ENCODE measurements at regions not wholly inside any gene's neighbourhood (a gene's known extent, or its start where the extent isn't known, plus 50 kb on each side); places are given as distances from the start of the nearest gene placed in this dataset.
"Not testable (repeated sequence)": the region's sequence is repeated elsewhere in the genome, so short reads cannot be mapped to it uniquely, and the experiment has no call there.

DNA sequence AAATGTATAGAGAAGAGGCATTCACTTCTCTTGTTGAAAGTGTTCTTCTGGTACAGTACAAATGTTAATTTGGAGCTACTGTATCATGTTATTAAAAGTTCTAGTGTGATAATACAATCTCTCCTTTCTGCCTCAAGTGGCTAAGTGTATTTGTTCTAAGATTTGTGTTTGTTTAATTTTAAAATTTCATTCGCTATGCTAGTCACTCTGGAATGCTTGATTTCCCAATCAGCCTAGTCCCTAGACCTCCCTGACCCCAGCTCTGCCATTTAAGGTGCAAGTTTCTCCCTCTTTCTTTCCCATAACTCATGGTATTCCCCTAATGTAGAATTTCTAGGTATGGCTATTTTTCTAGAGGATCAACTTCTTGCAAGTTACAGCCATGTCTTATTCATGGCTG lies 817.4 kb downstream of the STIM2 start:
- H3K4me1 ChIP-seq (ENCODE audit: control insufficient read depth in 2 of 2, insufficient read depth in 2 of 2, low read length in 2 of 2) = no peaks in the 10 kb centered on the region
- H3K4me3 ChIP-seq (ENCODE audit: low read length in 2 of 2) = no peak overlapping the region
- no peaks in the 10 kb centered on the region for H3K36me3 ChIP-seq (ENCODE audit: control insufficient read depth in 2 of 2, insufficient read depth in 2 of 2, low read length in 2 of 2)
- no peaks in the 10 kb centered on the region for H3K27me3 ChIP-seq (ENCODE audit: control insufficient read depth in 2 of 2, insufficient read depth in 2 of 2, low read length in 2 of 2)
- H3K9ac ChIP-seq (ENCODE audit: low read depth in 1 of 2, low read length in 2 of 2) = no peak overlapping the region
- no peaks in the 10 kb centered on the region for H3K9me3 ChIP-seq (ENCODE audit: control insufficient read depth in 2 of 2, low read length in 2 of 2)
- no peak overlapping the region for H3K27ac ChIP-seq (ENCODE audit: low read depth in 2 of 2, low read length in 2 of 2)

GRCh38 chr4:27684610-27685011 lies 824.0 kb downstream of the STIM2 start:
- no peak overlapping the region for H3K9ac ChIP-seq (ENCODE audit: low read depth in 1 of 2, low read length in 2 of 2)
- H3K4me3 ChIP-seq (ENCODE audit: low read length in 2 of 2) = no peak overlapping the region
- no peaks in the 10 kb centered on the region for H3K36me3 ChIP-seq (ENCODE audit: control insufficient read depth in 2 of 2, insufficient read depth in 2 of 2, low read length in 2 of 2)
- H3K27ac ChIP-seq (ENCODE audit: low read depth in 2 of 2, low read length in 2 of 2) = no peak overlapping the region
- no peaks in the 10 kb centered on the region for H3K4me1 ChIP-seq (ENCODE audit: control insufficient read depth in 2 of 2, insufficient read depth in 2 of 2, low read length in 2 of 2)
- H3K27me3 ChIP-seq (ENCODE audit: control insufficient read depth in 2 of 2, insufficient read depth in 2 of 2, low read length in 2 of 2) = no peaks in the 10 kb centered on the region
- H3K9me3 ChIP-seq (ENCODE audit: control insufficient read depth in 2 of 2, low read length in 2 of 2) = no peaks in the 10 kb centered on the region

GRCh38 chr4:27685091-27685490 lies 824.5 kb downstream of the STIM2 start:
- H3K4me3 ChIP-seq (ENCODE audit: low read length in 2 of 2) = no peak overlapping the region
- no peaks in the 10 kb centered on the region for H3K9me3 ChIP-seq (ENCODE audit: control insufficient read depth in 2 of 2, low read length in 2 of 2)
- no peaks in the 10 kb centered on the region for H3K27me3 ChIP-seq (ENCODE audit: control insufficient read depth in 2 of 2, insufficient read depth in 2 of 2, low read length in 2 of 2)
- no peaks in the 10 kb centered on the region for H3K4me1 ChIP-seq (ENCODE audit: control insufficient read depth in 2 of 2, insufficient read depth in 2 of 2, low read length in 2 of 2)
- H3K9ac ChIP-seq (ENCODE audit: low read depth in 1 of 2, low read length in 2 of 2) = no peak overlapping the region
- no peaks in the 10 kb centered on the region for H3K36me3 ChIP-seq (ENCODE audit: control insufficient read depth in 2 of 2, insufficient read depth in 2 of 2, low read length in 2 of 2)
- H3K27ac ChIP-seq (ENCODE audit: low read depth in 2 of 2, low read length in 2 of 2) = no peak overlapping the region

DNA sequence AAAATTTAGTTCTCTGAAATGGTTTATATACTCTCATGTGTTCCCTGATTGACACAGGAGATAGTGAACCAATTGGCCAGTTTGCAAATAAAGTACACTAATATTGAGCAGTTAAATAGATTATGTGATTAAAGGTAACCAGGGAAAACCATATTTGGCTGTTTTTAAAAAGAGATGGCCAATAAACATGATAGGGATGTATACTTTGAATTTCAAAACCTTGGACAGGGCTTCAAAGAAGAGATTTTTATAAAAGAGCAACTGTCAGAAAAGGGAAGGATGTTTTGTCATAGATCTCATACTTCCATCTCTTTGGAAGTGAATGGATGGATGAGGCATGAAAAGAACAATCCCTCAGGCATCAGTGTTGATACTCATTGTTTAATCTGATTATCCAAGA lies 825.3 kb downstream of the STIM2 start:
- H3K27me3 ChIP-seq (ENCODE audit: control insufficient read depth in 2 of 2, insufficient read depth in 2 of 2, low read length in 2 of 2) = no peaks in the 10 kb centered on the region

DNA sequence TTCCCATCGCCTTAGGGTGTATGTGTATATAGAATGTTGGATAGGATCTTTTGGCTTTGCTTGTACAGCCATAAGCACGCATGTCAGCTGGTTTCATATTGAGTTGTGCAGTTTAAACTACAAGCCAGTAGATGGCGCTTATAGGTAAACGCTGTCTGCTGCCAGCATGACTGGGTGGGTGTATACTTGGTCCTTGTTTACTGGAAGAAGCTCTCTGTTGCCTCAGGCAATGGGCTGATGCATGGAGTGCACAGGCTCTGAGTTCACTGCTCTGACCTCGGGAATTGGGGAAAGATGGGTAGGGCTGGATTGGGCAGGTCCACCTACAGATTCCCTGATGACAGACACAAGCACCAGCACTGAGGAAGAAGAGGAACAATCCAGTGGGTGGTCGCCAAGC lies 831.5 kb downstream of the STIM2 start:
- Histone ChIP-seq H3K4me3 (ENCODE audit: low read length in 2 of 2) (no peak overlapping the region), H3K27me3 (ENCODE audit: control insufficient read depth in 2 of 2, insufficient read depth in 2 of 2, low read length in 2 of 2) (no peaks in the 10 kb centered on the region), H3K27ac (ENCODE audit: low read depth in 2 of 2, low read length in 2 of 2) (no peak overlapping the region), H3K4me1 (ENCODE audit: control insufficient read depth in 2 of 2, insufficient read depth in 2 of 2, low read length in 2 of 2) (no peaks in the 10 kb centered on the region), H3K36me3 (ENCODE audit: control insufficient read depth in 2 of 2, insufficient read depth in 2 of 2, low read length in 2 of 2) (no peaks in the 10 kb centered on the region), H3K9ac (ENCODE audit: low read depth in 1 of 2, low read length in 2 of 2) (no peak overlapping the region), H3K9me3 (ENCODE audit: control insufficient read depth in 2 of 2, low read length in 2 of 2) (no peaks in the 10 kb centered on the region)

More for the DNA sequence above, 825.3 kb downstream of the STIM2 start:
- no peaks in the 10 kb centered on the region for H3K4me1 ChIP-seq (ENCODE audit: control insufficient read depth in 2 of 2, insufficient read depth in 2 of 2, low read length in 2 of 2)
- H3K27ac ChIP-seq (ENCODE audit: low read depth in 2 of 2, low read length in 2 of 2) = no peak overlapping the region
- no peak overlapping the region for H3K4me3 ChIP-seq (ENCODE audit: low read length in 2 of 2)
- no peaks in the 10 kb centered on the region for H3K36me3 ChIP-seq (ENCODE audit: control insufficient read depth in 2 of 2, insufficient read depth in 2 of 2, low read length in 2 of 2)
- H3K9me3 ChIP-seq (ENCODE audit: control insufficient read depth in 2 of 2, low read length in 2 of 2) = no peaks in the 10 kb centered on the region
- no peak overlapping the region for H3K9ac ChIP-seq (ENCODE audit: low read depth in 1 of 2, low read length in 2 of 2)

- Histone ChIP-seq H3K27ac (ENCODE audit: low read depth in 2 of 2, low read length in 2 of 2) (no peak overlapping the region), H3K36me3 (ENCODE audit: control insufficient read depth in 2 of 2, insufficient read depth in 2 of 2, low read length in 2 of 2) (no peaks in the 10 kb centered on the region), H3K9ac (ENCODE audit: low read depth in 1 of 2, low read length in 2 of 2) (no peak overlapping the region), H3K27me3 (ENCODE audit: control insufficient read depth in 2 of 2, insufficient read depth in 2 of 2, low read length in 2 of 2) (no peaks in the 10 kb centered on the region), H3K4me3 (ENCODE audit: low read length in 2 of 2) (no peak overlapping the region), H3K9me3 (ENCODE audit: control insufficient read depth in 2 of 2, low read length in 2 of 2) (no peaks in the 10 kb centered on the region), H3K4me1 (ENCODE audit: control insufficient read depth in 2 of 2, insufficient read depth in 2 of 2, low read length in 2 of 2) (no peaks in the 10 kb centered on the region)
Observed at GRCh38 chr4:27692868-27693634, 832.4 kb downstream of the STIM2 start.

GRCh38 chr4:27696257-27696656 lies 835.6 kb downstream of the STIM2 start:
- H3K4me3 ChIP-seq (ENCODE audit: low read length in 2 of 2); H3K27ac ChIP-seq (ENCODE audit: low read depth in 2 of 2, low read length in 2 of 2); H3K4me1 ChIP-seq (ENCODE audit: control insufficient read depth in 2 of 2, insufficient read depth in 2 of 2, low read length in 2 of 2); H3K9ac ChIP-seq (ENCODE audit: low read depth in 1 of 2, low read length in 2 of 2); H3K27me3 ChIP-seq (ENCODE audit: control insufficient read depth in 2 of 2, insufficient read depth in 2 of 2, low read length in 2 of 2); H3K36me3 ChIP-seq (ENCODE audit: control insufficient read depth in 2 of 2, insufficient read depth in 2 of 2, low read length in 2 of 2); H3K9me3 ChIP-seq (ENCODE audit: control insufficient read depth in 2 of 2, low read length in 2 of 2): not testable (repeated sequence)

DNA sequence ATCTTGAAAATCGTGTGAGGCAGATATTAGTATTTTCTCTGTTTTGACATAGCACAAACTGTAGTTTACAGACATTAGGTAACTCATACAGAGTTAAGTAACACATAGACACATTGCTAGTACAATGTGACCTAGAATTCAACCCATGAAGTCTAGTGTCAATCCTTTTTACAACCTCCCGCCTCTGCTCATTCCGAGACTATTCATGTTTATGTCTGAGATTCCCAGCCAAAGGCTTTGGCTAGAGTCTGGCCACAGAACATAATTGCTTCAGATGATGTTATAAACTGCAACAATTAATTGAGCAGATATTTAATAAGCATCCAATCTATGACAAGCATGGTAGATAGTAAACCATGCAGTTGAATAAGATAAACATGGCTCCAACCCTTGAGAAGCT lies 841.0 kb downstream of the STIM2 start:
- no peak overlapping the region for H3K4me3 ChIP-seq (ENCODE audit: low read length in 2 of 2)
- H3K4me1 ChIP-seq (ENCODE audit: control insufficient read depth in 2 of 2, insufficient read depth in 2 of 2, low read length in 2 of 2) = no peaks in the 10 kb centered on the region

DNA sequence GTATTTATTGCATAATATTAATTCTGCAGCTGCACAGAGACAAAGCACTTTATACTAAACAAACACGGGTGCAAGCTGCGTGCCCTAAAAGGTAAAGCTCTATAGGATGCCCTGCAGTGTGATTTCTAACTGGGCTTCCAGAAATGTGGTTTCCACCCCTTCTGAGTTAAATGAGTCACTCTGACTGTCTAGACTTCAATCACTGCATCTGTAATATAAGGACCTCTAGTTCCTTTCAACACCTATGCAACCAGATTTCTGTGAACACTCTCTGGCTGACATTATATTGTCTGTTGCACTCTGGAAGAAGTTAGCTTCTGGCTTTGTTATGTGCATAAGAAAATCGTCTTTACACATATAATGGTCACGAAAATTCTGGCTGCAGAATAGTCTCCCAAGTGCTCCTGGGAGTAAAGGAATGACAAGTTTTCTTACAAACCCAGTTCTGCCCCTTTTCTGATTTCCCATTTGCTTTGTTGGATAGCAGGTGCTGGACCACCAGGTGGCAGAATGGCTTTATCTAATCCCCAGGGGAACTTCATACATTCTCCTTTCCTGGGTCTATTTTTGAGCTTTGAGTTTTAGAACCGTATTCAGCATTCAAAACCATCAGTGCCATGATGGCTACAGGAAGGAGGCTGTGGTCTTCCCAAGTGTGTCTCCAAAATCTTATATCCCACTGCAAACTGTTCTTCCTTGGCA lies 842.2 kb downstream of the STIM2 start:
- Histone ChIP-seq H3K9ac (ENCODE audit: low read depth in 1 of 2, low read length in 2 of 2) (no peak overlapping the region), H3K4me1 (ENCODE audit: control insufficient read depth in 2 of 2, insufficient read depth in 2 of 2, low read length in 2 of 2) (no peaks in the 10 kb centered on the region), H3K36me3 (ENCODE audit: control insufficient read depth in 2 of 2, insufficient read depth in 2 of 2, low read length in 2 of 2) (no peaks in the 10 kb centered on the region), H3K27ac (ENCODE audit: low read depth in 2 of 2, low read length in 2 of 2) (no peak overlapping the region), H3K4me3 (ENCODE audit: low read length in 2 of 2) (no peak overlapping the region), H3K27me3 (ENCODE audit: control insufficient read depth in 2 of 2, insufficient read depth in 2 of 2, low read length in 2 of 2) (no peaks in the 10 kb centered on the region), H3K9me3 (ENCODE audit: control insufficient read depth in 2 of 2, low read length in 2 of 2) (no peaks in the 10 kb centered on the region)

More for the DNA sequence above, 841.0 kb downstream of the STIM2 start:
- Histone ChIP-seq H3K27ac (ENCODE audit: low read depth in 2 of 2, low read length in 2 of 2) (no peak overlapping the region), H3K9ac (ENCODE audit: low read depth in 1 of 2, low read length in 2 of 2) (no peak overlapping the region), H3K36me3 (ENCODE audit: control insufficient read depth in 2 of 2, insufficient read depth in 2 of 2, low read length in 2 of 2) (no peaks in the 10 kb centered on the region), H3K9me3 (ENCODE audit: control insufficient read depth in 2 of 2, low read length in 2 of 2) (no peaks in the 10 kb centered on the region), H3K27me3 (ENCODE audit: control insufficient read depth in 2 of 2, insufficient read depth in 2 of 2, low read length in 2 of 2) (no peaks in the 10 kb centered on the region)

GRCh38 chr4:27703771-27704170 lies 843.1 kb downstream of the STIM2 start:
- Histone ChIP-seq H3K4me1 (ENCODE audit: control insufficient read depth in 2 of 2, insufficient read depth in 2 of 2, low read length in 2 of 2) (no peaks in the 10 kb centered on the region), H3K4me3 (ENCODE audit: low read length in 2 of 2) (no peak overlapping the region), H3K9me3 (ENCODE audit: control insufficient read depth in 2 of 2, low read length in 2 of 2) (no peaks in the 10 kb centered on the region), H3K36me3 (ENCODE audit: control insufficient read depth in 2 of 2, insufficient read depth in 2 of 2, low read length in 2 of 2) (no peaks in the 10 kb centered on the region), H3K27ac (ENCODE audit: low read depth in 2 of 2, low read length in 2 of 2) (no peak overlapping the region), H3K27me3 (ENCODE audit: control insufficient read depth in 2 of 2, insufficient read depth in 2 of 2, low read length in 2 of 2) (no peaks in the 10 kb centered on the region), H3K9ac (ENCODE audit: low read depth in 1 of 2, low read length in 2 of 2) (no peak overlapping the region)

Measured in mucosa of rectum (tissue), 2 donors.